T47D (cell line): ENCODE measurements at regions not wholly inside any gene's neighbourhood (a gene's known extent, or its start where the extent isn't known, plus 50 kb on each side); places are given as distances from the start of the nearest gene placed in this dataset.
A peak's percentile ranks its signal among the peaks of the same experiment; 100 is the strongest.
"Not testable (repeated sequence)": the region's sequence is repeated elsewhere in the genome, so short reads cannot be mapped to it uniquely, and the experiment has no call there.

ENCODE experiments used
- DNase-seq, 2 experiments: peaks; one replicate each; pipeline versions ENCODE4 v3.0.0 to v3.0.0-alpha.2; 2011 to 2012; ENCODE audit warnings: low read depth in 1 of 2, low spot score in 1 of 2
- JUND ChIP-seq: IDR thresholded peaks from 2 replicates; pipeline ENCODE4 v1.6.1; 2012; ENCODE audit warnings: low read depth
- in situ Hi-C: cut with HindIII; loops from 2 replicates; pipeline ENCODE4 v1.10.0; 2016; ENCODE audit warnings: low sequenced_read_pairs, low pct_unique_long_range_greater_than_20kb

DNA sequence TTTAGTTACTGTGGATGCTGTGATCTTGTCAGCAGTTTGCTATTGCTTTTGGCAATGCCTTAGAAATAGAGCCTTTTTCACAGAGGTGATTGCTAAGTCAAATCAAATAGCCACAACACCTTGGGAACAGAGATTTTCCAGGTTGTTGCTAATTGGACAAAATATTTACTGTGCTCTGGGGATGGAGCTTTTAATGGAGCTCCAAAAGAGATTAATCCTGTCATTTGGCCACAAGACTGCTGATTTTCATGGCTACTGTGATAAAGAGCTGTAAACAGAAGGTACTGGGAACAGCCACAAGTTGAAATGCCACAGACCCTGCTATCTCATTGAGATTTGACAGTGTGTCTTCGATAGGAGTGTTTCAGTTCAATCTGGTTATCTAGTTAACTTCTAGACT is 1715.2 kb upstream of the ADGRL3 start:
- DNase-seq, result no peak
- no peak for TF ChIP-seq JUND
- in situ Hi-C loops, result no loop called here

- in situ Hi-C loops, result no loop called here
- TF ChIP-seq JUND, result no peak
- no peak for DNase-seq
Observed at GRCh38 chr4:59500103-59500502, 1700.0 kb upstream of the ADGRL3 start.

DNA sequence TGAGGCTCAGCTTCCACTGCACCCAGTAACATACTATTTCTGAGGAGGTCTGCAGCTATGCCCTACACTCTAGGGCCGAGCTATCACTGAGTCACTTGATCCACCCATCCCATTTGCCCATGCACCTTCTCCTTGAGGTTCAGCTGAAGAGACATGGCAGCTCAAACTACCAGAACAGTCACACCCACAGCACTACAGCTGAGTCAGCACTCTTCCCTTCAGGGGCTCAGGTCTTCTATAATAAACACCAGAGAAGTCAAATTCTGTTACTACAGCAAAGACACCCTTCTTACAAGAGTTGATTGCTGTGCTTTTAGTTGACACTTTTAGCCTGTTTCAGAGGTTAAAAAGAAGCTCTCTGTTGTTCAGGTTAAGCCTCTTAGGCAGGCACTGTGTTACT is 1696.4 kb upstream of the ADGRL3 start:
- in situ Hi-C loops, result no loop called here
- no peak for TF ChIP-seq JUND
- DNase-seq, result no peak

DNA sequence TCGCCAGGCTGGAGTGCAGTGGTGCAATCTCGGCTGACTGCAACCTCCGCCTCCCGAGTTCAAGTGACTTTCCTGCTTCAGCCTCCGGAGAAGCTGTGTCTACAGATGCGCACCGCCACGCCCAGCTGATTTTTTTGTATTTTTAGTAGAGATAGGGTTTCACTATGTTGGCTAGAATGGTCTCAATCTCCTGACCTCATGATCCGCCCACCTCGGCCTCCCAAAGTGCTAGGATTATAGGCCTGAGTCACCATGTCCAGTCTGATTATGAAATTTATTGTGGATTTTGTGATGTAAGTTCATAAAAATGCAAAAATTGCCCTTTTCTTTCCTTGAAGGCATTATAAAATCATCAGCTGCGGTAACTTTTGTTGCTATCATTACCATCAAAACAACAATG is 1688.3 kb upstream of the ADGRL3 start:
- DNase-seq, in situ Hi-C loops: not testable (repeated sequence)

DNA sequence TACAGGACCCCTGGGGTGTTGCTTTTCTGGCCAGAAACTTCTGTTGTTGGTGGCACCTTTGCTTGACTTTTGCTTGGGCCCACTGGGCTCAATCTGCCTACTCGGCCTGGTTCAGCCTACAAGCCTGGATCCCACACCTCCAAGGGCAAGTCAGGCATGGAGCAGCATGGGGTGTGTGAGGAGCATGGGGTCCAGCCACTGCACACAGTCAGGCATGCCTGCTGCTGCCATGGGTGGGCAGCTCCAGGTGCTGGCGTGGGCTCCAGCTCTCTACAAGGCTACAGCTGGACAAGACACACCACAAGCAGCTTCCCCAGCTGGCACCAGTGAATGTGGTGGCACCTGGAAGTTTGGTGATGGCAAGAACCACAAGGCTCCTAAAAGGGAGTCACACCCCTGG is 1683.1 kb upstream of the ADGRL3 start:
- in situ Hi-C loops, result no loop called here
- no peak for TF ChIP-seq JUND
- no peak for DNase-seq

DNA sequence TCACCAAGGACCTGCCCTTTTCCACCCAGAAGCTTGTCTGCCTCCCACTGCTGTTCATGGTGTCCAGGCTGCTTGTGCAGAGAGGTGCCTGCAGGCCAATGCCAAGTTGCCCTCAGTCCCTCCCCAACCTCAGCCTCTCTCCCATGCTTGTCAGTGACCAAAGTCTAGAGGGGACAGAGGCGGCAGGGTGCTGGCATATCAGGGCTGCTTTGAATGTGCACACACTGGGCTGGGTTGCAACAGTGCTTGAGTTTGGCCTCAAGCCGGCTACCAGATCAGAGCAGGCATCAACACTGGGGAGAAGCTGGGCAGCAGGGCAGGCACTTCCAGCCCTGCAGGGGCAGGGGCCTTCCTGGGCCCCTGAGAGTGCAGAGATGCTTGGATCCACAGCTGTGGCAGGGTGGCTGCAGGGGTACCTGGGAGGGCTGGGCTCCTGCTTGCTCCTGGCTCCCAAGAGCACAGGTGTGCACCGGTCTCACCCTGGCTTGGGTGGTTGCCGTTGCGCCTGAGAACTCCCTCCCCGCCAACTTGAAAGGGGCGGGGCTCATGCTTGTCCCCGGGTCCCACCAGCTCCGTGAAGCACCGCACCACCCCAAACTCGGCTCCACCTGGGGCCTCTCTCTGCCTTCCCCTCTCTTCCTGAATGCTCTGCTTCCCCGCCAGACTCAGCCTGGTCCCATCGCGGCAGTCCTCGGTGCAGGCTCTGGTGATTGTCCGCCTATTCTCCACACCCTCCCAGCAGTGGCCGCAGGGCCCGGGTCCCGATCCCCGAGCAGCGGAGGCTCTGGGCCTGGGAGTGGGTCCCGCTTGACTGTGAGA is 1681.9 kb upstream of the ADGRL3 start:
- DNase-seq, result no peak
- no peak for TF ChIP-seq JUND
- in situ Hi-C loops, result no loop called here

DNA sequence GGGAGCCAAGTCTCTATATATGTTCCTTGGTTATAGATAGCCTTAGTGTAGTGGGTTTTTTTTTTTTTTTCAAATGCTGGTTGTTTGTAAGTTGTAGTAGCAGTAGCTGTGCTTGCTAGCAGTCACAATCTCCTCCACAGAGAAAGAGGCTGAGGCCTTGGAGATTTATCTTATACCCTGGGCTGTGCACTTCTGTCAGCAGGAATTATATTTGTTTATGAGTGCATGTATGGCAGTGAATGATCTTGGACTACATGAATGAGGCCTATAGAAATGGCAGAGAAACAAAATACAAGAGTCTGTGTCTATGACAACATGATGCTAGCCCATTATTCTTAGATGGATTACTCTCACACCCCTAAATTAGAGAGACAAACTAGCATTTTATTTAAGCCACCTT is 1674.2 kb upstream of the ADGRL3 start:
- no peak for TF ChIP-seq JUND
- DNase-seq, result no peak
- in situ Hi-C loops, result no loop called here

DNA sequence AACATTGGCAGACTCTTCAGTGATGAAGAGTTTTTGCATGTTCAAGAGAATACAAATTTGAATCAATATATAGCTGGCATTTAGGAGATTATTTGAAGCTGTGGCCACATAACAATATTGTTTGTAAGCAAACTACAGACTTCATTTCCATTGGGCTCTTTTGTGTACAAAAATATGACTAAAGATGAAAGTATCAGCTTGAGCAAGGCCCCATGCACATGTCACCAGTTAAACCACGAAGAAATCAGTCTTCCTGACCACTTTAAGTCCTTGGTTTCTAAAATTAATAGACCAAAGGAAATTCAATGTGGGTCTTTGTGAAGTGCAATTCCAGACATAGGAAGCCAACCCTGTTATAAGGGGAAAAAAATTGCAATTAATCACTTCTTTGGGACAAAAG is 1664.6 kb upstream of the ADGRL3 start:
- no peak for TF ChIP-seq JUND
- in situ Hi-C loops, result no loop called here

GRCh38 chr4:59536428-59536827 is 1663.7 kb upstream of the ADGRL3 start:
- no peak for TF ChIP-seq JUND
- DNase-seq, result no peak
- in situ Hi-C loops, result no loop called here

More for the DNA sequence above, 1664.6 kb upstream of the ADGRL3 start:
- DNase-seq, result no peak

DNA sequence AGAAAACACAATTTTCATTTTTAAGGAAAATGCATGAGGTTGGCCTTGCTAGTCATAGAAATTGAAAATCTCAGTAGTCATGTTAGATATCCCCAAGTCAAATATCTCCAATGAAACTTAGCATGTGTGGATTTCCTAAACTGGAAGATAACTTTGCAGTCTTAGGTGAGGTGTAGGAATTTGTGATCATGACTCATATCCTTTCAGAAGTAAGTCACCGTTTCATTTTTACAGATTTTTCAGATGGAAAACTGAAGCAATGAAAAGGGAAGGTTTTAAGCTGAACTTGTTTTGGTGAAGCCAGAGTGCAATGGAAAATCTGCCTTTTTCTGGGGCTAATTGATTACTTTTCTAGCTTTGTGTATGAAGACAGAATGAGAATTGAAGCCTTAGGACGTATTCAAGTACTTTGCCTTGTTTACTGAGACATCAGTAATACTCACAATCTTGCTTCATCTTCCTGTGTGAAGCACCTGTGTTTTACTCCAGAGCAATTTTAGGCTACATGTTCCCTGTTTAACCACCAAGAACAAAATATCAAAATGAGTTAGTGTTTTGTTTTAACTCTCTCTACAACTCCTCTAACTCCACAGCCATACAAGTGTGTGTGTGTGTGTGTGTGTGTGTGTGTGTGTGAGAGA is 1662.8 kb upstream of the ADGRL3 start:
- in situ Hi-C loops, result no loop called here
- DNase-seq, result no peak
- TF ChIP-seq JUND, result no peak

- no peak for DNase-seq
- TF ChIP-seq JUND, result no peak
- in situ Hi-C loops, result no loop called here
Observed at GRCh38 chr4:59539401-59539800, 1660.7 kb upstream of the ADGRL3 start.

- no peak for TF ChIP-seq JUND
- DNase-seq, result no peak
- in situ Hi-C loops, result no loop called here
Observed at GRCh38 chr4:59540311-59540710, 1659.8 kb upstream of the ADGRL3 start.

DNA sequence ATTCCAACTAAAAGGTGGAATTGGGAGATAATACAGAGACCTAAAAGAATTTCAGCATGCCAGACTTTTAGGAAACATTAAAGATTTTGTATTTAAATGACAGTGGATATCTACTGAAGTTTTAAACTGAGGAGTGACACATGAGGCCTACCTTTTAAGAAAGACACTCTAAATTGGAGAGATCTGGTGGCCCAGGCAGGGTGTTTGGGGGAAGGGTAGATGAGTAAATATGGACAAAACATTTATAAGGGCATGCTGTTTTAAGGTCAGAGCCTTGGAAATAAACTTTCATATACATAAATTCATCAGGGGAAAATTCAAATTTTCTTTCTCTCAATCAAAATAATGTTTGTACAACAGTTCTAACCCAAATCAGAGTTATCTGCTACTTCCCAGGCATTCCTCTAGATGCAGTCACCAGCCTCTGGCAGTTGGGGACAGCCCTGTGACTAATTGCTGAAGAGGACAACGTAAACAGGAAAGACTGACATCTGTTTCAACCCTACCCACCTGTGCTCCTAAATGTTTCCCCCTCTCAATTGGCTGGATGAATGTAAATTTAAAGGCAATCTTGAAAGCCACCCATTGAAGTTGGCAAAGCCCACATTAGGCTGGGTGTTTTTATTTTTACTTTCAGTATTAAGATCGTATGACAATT is 1646.9 kb upstream of the ADGRL3 start:
- DNase-seq, result peak in 1 of 2 experiments; percentile 52
- no peak for TF ChIP-seq JUND

More for the DNA sequence above, 1646.9 kb upstream of the ADGRL3 start:
- in situ Hi-C loops, result no loop called here
